ENCODE measurements at regions not wholly inside any gene's neighbourhood (a gene's known extent, or its start where the extent isn't known, plus 50 kb on each side); places are given as distances from the start of the nearest gene placed in this dataset.

GRCh38 chr20:4490045-4490444 is 196.2 kb upstream of the PRNP start (continued):
- TF ChIP-seq GABPA (IDR thresholded peaks at IDR 0.05; ENCODE audit: borderline replicate concordance, insufficient read depth, low read length) = no peak
- TF ChIP-seq POLR2AphosphoS5 (IDR thresholded peaks at IDR 0.05; ENCODE audit: low read depth, low read length) = no peak
- no peak for TF ChIP-seq PHF8 (conservative IDR thresholded peaks at IDR 0.05; ENCODE audit: low read depth, low read length)
- TF ChIP-seq TCF12 (IDR thresholded peaks at IDR 0.05; ENCODE audit: low read depth, low read length) = no peak

Data from H1 (cell line).